WTC11 (cell line): ENCODE measurements at regions not wholly inside any gene's neighbourhood (a gene's known extent, or its start where the extent isn't known, plus 50 kb on each side); places are given as distances from the start of the nearest gene placed in this dataset.

Source experiments
- TF ChIP-seq, protein P1 (sequence below): fragments of 200-600 bp; IDR thresholded peaks from 2 replicates; pipeline ENCODE4 v1.8.0; 2022; ENCODE audit warnings: antibody characterized with exemption
- TF ChIP-seq, protein P2 (sequence below): fragments of 250-450 bp; sonication (Bioruptor Pico); IDR thresholded peaks from 2 replicates; pipeline ENCODE4 v1.9.0; 2021; ENCODE audit warnings: mild to moderate bottlenecking

DNA sequence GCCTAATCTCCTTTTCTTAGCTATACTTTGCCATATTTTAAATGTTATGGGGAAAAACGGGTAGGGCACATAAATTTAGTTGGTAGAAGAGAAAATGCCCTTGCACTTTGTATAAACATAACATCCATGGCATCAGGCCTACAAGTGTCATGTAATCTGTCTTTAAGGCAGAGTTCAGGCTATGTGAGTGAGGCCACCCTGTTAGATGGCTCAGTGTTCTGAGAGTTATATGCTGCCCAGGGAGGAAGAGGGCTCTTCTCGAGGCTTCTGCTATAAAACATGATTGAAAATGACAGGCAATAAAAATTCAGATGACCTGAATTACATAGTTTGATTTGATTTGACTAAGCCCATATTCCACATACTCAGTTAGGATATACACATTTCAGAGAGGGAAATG is 553.6 kb upstream of the MAP3K7 start:
- TF ChIP-seq, protein P1, sequence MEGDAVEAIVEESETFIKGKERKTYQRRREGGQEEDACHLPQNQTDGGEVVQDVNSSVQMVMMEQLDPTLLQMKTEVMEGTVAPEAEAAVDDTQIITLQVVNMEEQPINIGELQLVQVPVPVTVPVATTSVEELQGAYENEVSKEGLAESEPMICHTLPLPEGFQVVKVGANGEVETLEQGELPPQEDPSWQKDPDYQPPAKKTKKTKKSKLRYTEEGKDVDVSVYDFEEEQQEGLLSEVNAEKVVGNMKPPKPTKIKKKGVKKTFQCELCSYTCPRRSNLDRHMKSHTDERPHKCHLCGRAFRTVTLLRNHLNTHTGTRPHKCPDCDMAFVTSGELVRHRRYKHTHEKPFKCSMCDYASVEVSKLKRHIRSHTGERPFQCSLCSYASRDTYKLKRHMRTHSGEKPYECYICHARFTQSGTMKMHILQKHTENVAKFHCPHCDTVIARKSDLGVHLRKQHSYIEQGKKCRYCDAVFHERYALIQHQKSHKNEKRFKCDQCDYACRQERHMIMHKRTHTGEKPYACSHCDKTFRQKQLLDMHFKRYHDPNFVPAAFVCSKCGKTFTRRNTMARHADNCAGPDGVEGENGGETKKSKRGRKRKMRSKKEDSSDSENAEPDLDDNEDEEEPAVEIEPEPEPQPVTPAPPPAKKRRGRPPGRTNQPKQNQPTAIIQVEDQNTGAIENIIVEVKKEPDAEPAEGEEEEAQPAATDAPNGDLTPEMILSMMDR: no peak
- TF ChIP-seq, protein P2, sequence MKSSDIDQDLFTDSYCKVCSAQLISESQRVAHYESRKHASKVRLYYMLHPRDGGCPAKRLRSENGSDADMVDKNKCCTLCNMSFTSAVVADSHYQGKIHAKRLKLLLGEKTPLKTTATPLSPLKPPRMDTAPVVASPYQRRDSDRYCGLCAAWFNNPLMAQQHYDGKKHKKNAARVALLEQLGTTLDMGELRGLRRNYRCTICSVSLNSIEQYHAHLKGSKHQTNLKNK: no peak
